ENCODE measurements at regions not wholly inside any gene's neighbourhood (a gene's known extent, or its start where the extent isn't known, plus 50 kb on each side); places are given as distances from the start of the nearest gene placed in this dataset.

DNA sequence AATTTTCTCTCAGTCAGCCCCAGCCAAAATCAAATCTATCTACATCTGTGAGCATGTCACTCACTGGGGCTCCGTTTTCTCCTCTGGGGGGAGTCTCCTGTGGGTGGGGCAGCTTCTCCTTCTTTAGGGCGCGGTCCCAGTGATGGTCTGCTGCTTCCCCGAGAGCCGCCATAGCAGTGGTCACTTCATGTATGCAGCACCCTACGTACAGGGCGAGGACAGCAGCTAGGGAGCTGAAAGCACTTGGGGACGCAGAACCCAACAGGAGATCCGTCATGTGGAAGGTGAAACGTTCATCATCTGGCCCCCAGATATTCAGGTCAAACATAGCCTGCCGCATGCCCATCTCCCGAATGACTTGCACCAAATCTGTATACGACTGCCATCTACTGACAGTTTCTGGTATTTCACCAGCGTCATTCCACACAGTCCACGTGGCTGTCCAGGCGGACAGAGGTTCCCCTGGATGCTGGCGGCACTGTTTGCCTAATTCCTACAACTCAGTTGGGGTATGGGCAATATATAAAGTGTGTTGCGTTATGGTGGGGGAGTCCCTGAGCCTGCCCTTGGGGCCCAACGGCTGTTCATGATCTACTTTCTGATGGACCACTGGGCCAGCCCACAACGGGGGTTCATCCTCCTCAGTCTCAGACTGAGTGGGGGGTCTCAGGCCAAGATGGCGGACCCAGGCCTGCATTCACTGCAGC, 795.0 kb downstream of the EFNA5 start:
- Histone ChIP-seq H3K36me3 (ENCODE audit: control insufficient read depth in 2 of 2, insufficient read depth in 2 of 2, low read length in 2 of 2) (no peaks in the 10 kb centered on the region), H3K27ac (ENCODE audit: low read depth in 2 of 2, low read length in 2 of 2) (no peak overlapping the region), H3K9me3 (ENCODE audit: control insufficient read depth in 2 of 2, low read length in 2 of 2) (peaks cover 3 to 5% of the 10 kb centered on the region in 2 donors), H3K9ac (ENCODE audit: low read depth in 1 of 2, low read length in 2 of 2) (no peak overlapping the region), H3K4me3 (ENCODE audit: low read length in 2 of 2) (no peak overlapping the region), H3K27me3 (ENCODE audit: control insufficient read depth in 2 of 2, insufficient read depth in 2 of 2, low read length in 2 of 2) (no peaks in the 10 kb centered on the region), H3K4me1 (ENCODE audit: control insufficient read depth in 2 of 2, insufficient read depth in 2 of 2, low read length in 2 of 2) (no peaks in the 10 kb centered on the region)

DNA sequence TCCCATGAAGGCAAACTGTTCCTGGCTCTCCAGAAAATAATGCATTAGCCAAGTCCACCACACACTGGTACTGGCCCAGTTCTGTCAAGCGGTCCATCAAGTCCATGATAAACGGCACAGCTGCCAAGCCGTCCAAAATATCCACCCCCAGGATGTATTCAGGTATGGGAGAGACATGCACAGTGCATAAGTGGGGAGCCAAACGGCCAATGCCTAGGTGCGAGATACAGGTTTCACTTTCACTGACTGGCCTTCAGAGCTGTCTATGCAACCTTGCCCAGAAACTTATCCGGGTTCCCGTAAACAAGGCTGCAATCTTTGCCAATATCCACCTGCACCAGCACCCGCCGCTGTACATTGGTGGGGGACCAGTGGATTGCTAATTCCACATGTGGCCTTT, 795.8 kb downstream of the EFNA5 start:
- Histone ChIP-seq H3K4me3 (ENCODE audit: low read length in 2 of 2) (no peak overlapping the region), H3K27me3 (ENCODE audit: control insufficient read depth in 2 of 2, insufficient read depth in 2 of 2, low read length in 2 of 2) (no peaks in the 10 kb centered on the region), H3K36me3 (ENCODE audit: control insufficient read depth in 2 of 2, insufficient read depth in 2 of 2, low read length in 2 of 2) (no peaks in the 10 kb centered on the region), H3K27ac (ENCODE audit: low read depth in 2 of 2, low read length in 2 of 2) (no peak overlapping the region), H3K9me3 (ENCODE audit: control insufficient read depth in 2 of 2, low read length in 2 of 2) (peaks cover 3 to 5% of the 10 kb centered on the region in 2 donors), H3K9ac (ENCODE audit: low read depth in 1 of 2, low read length in 2 of 2) (no peak overlapping the region), H3K4me1 (ENCODE audit: control insufficient read depth in 2 of 2, insufficient read depth in 2 of 2, low read length in 2 of 2) (no peaks in the 10 kb centered on the region)

DNA sequence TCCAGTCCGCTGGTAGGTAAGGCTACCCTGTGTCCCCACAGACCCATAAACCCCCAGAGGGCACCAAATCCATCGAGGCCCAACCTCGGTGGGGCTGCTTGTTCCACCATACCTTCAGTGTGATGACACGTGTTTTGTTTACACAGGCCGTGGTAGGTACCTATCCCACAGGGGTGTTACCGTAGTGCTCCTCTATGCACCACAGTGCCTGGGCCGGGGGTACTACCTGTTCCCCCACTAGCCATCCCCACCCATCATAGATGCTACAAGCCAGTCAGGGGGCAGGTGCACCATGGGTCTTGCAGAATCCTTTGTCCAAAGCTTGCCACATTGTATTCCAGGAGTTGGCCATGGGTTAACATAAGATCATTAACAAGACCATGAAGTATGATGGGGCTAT, 796.2 kb downstream of the EFNA5 start:
- peaks cover 3 to 5% of the 10 kb centered on the region in 2 donors for H3K9me3 ChIP-seq (ENCODE audit: control insufficient read depth in 2 of 2, low read length in 2 of 2)
- no peaks in the 10 kb centered on the region for H3K4me1 ChIP-seq (ENCODE audit: control insufficient read depth in 2 of 2, insufficient read depth in 2 of 2, low read length in 2 of 2)
- no peak overlapping the region for H3K9ac ChIP-seq (ENCODE audit: low read depth in 1 of 2, low read length in 2 of 2)
- H3K27me3 ChIP-seq (ENCODE audit: control insufficient read depth in 2 of 2, insufficient read depth in 2 of 2, low read length in 2 of 2), result no peaks in the 10 kb centered on the region
- no peak overlapping the region for H3K27ac ChIP-seq (ENCODE audit: low read depth in 2 of 2, low read length in 2 of 2)
- no peaks in the 10 kb centered on the region for H3K36me3 ChIP-seq (ENCODE audit: control insufficient read depth in 2 of 2, insufficient read depth in 2 of 2, low read length in 2 of 2)
- H3K4me3 ChIP-seq (ENCODE audit: low read length in 2 of 2), result no peak overlapping the region

DNA sequence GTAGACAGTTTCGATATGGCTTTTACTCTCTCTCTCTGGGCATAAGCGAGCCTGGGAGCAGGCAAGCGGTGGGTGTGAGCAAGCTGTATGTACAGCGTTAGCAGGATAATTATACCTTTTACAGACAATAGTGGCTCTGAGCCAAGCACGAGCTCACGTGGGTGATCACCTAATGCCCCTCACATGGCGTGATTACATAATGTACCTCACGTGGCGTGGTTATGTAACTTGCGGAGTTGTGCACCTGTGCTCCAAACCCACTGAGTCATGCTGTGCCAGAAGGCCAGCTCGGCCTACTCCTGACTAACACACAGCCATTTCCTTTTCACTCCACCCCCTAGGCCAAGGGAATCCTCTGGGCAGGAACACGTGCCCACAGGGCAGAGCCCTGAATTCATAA, 797.2 kb downstream of the EFNA5 start:
- Histone ChIP-seq H3K36me3 (ENCODE audit: control insufficient read depth in 2 of 2, insufficient read depth in 2 of 2, low read length in 2 of 2) (no peaks in the 10 kb centered on the region), H3K27me3 (ENCODE audit: control insufficient read depth in 2 of 2, insufficient read depth in 2 of 2, low read length in 2 of 2) (no peaks in the 10 kb centered on the region), H3K4me1 (ENCODE audit: control insufficient read depth in 2 of 2, insufficient read depth in 2 of 2, low read length in 2 of 2) (no peaks in the 10 kb centered on the region), H3K9me3 (ENCODE audit: control insufficient read depth in 2 of 2, low read length in 2 of 2) (peaks cover 3 to 5% of the 10 kb centered on the region in 2 donors), H3K4me3 (ENCODE audit: low read length in 2 of 2) (peak overlapping the region; percentile 36 to 37), H3K9ac (ENCODE audit: low read depth in 1 of 2, low read length in 2 of 2) (peak overlapping the region in 1 of 2 donors; percentile 61), H3K27ac (ENCODE audit: low read depth in 2 of 2, low read length in 2 of 2) (peak overlapping the region; percentile 48 to 79)

DNA sequence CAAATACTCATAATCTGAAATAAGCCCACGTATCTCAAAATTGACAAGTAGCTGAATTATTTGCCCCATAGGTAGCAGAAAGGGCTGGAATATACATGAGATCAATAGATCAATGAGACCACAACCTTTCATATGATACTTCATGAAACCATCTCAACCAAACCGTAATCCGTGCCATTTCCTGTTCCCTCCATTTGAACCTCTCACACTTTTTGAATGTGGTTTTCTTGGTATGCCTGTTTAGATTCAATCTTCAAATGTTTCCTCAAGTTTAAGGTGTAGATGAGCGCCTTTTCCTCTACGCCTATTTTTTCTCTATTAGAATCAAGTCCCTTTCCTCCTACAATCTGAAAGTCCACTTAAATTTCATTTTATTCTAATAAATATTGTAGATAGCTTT, 805.5 kb downstream of the EFNA5 start:
- Histone ChIP-seq H3K36me3 (ENCODE audit: control insufficient read depth in 2 of 2, insufficient read depth in 2 of 2, low read length in 2 of 2) (no peaks in the 10 kb centered on the region), H3K9me3 (ENCODE audit: control insufficient read depth in 2 of 2, low read length in 2 of 2) (no peaks in the 10 kb centered on the region), H3K4me3 (ENCODE audit: low read length in 2 of 2) (no peak overlapping the region), H3K27ac (ENCODE audit: low read depth in 2 of 2, low read length in 2 of 2) (no peak overlapping the region), H3K27me3 (ENCODE audit: control insufficient read depth in 2 of 2, insufficient read depth in 2 of 2, low read length in 2 of 2) (no peaks in the 10 kb centered on the region), H3K9ac (ENCODE audit: low read depth in 1 of 2, low read length in 2 of 2) (no peak overlapping the region), H3K4me1 (ENCODE audit: control insufficient read depth in 2 of 2, insufficient read depth in 2 of 2, low read length in 2 of 2) (no peaks in the 10 kb centered on the region)

DNA sequence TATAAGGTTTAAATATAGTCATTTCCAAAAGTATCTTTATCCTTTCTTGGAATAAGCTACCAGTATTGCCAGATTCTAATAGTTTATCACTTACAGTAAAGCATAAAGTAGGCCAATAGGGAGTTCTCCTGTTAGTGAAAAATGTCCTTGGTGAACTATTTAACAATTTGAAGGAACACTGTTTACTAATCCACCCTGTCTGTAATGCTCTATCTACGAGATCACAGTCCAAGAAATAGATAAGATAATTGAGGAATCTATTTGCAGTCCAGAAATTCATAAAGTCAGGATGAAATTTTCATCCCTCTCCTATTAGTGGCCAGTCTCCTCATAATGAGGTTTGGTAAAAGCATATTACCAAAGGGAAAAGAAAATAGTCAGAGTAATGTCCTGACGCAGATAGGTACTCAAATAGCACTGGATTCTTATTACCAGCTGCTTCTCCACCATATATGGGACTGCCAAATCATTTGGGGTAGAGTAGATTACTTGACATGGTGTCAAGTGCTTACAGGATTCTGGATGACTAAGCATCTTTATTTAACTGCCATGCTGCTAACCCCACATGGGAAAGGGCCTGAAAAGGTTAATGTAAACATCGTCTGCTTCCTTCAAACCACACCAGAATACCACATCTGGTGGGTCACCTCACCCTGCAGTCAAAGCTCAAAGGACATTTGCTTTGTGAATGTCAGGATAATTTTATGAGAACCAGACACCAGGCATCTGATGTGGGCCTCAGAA, 808.1 kb downstream of the EFNA5 start:
- Histone ChIP-seq H3K27ac (ENCODE audit: low read depth in 2 of 2, low read length in 2 of 2) (no peak overlapping the region), H3K4me1 (ENCODE audit: control insufficient read depth in 2 of 2, insufficient read depth in 2 of 2, low read length in 2 of 2) (no peaks in the 10 kb centered on the region), H3K9me3 (ENCODE audit: control insufficient read depth in 2 of 2, low read length in 2 of 2) (no peaks in the 10 kb centered on the region), H3K36me3 (ENCODE audit: control insufficient read depth in 2 of 2, insufficient read depth in 2 of 2, low read length in 2 of 2) (no peaks in the 10 kb centered on the region), H3K4me3 (ENCODE audit: low read length in 2 of 2) (no peak overlapping the region), H3K27me3 (ENCODE audit: control insufficient read depth in 2 of 2, insufficient read depth in 2 of 2, low read length in 2 of 2) (no peaks in the 10 kb centered on the region), H3K9ac (ENCODE audit: low read depth in 1 of 2, low read length in 2 of 2) (no peak overlapping the region)

DNA sequence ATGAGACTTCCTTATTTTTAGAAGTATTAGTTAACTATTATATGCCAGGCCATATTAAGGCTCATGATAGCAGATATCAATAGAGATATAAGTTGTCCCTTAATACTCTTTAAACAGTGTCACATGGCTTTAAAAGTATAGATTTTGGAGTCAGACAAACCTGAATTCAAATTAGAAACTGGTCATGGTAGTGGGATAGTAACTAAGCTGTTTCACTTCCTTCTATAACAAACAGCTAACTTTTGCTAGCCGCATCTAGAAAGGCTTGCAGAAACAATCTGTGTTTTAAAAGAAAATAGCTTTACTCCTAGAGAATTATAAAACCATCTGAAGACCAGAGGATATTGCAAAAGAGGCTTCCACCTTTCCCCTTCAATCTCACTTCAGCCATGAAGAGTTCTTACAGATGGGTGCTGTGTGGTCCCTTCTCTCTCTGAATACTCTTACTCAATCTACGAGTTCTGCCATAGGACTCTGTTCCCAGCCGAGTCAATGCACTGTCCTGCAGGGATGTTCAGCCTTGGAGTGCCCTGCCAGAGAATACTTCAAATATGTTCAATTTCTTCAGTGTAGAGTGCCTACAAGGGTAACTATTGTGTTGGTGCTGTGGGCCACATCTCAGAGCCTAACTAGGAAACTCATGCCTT, 810.2 kb downstream of the EFNA5 start:
- no peaks in the 10 kb centered on the region for H3K36me3 ChIP-seq (ENCODE audit: control insufficient read depth in 2 of 2, insufficient read depth in 2 of 2, low read length in 2 of 2)
- H3K27ac ChIP-seq (ENCODE audit: low read depth in 2 of 2, low read length in 2 of 2), result no peak overlapping the region
- H3K9ac ChIP-seq (ENCODE audit: low read depth in 1 of 2, low read length in 2 of 2), result no peak overlapping the region
- H3K4me1 ChIP-seq (ENCODE audit: control insufficient read depth in 2 of 2, insufficient read depth in 2 of 2, low read length in 2 of 2), result no peaks in the 10 kb centered on the region
- no peak overlapping the region for H3K4me3 ChIP-seq (ENCODE audit: low read length in 2 of 2)
- no peaks in the 10 kb centered on the region for H3K27me3 ChIP-seq (ENCODE audit: control insufficient read depth in 2 of 2, insufficient read depth in 2 of 2, low read length in 2 of 2)
- H3K9me3 ChIP-seq (ENCODE audit: control insufficient read depth in 2 of 2, low read length in 2 of 2), result no peaks in the 10 kb centered on the region

DNA sequence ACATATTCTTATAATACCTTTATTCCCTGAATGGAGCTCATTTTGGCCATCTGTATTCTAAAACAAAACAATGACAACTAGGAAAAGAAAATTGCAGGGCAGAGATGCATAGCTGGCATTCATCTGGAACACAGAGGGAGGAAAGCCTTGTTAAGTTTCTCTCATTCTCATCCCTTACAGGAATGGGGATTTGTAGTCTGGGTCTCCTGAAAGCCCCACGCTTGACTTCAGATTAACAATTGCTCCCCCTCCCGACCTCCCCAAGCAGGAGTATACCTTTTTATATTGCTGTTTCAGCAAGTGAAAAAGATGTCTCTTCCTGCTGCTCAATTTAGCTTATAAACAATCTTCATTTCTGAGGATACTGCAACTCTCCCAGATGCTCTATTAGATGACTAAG, 812.1 kb downstream of the EFNA5 start:
- H3K9me3 ChIP-seq (ENCODE audit: control insufficient read depth in 2 of 2, low read length in 2 of 2), result peaks cover 0 to 3% of the 10 kb centered on the region in 2 donors
- H3K4me3 ChIP-seq (ENCODE audit: low read length in 2 of 2), result no peak overlapping the region
- no peak overlapping the region for H3K9ac ChIP-seq (ENCODE audit: low read depth in 1 of 2, low read length in 2 of 2)
- no peaks in the 10 kb centered on the region for H3K4me1 ChIP-seq (ENCODE audit: control insufficient read depth in 2 of 2, insufficient read depth in 2 of 2, low read length in 2 of 2)
- no peaks in the 10 kb centered on the region for H3K27me3 ChIP-seq (ENCODE audit: control insufficient read depth in 2 of 2, insufficient read depth in 2 of 2, low read length in 2 of 2)
- no peak overlapping the region for H3K27ac ChIP-seq (ENCODE audit: low read depth in 2 of 2, low read length in 2 of 2)
- no peaks in the 10 kb centered on the region for H3K36me3 ChIP-seq (ENCODE audit: control insufficient read depth in 2 of 2, insufficient read depth in 2 of 2, low read length in 2 of 2)

DNA sequence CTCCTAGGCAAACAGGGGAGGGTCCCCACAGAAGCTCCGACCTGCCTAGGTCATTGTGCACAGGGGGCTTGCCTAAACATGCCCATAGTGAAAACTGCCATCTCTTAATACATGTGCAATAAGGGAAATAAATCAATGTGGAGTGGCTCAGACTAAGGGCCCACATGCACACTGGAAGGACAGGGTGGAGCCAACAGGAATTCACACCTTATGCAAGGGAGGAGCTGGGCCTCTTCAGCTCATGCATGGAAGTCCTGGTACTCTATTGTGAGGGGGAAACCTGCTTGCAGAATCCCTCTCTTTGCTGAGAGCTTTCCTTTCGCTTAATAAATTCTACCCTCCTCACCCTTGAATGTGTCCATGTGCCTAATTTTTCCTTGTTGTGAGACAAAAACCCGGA, 815.8 kb downstream of the EFNA5 start:
- H3K9ac ChIP-seq (ENCODE audit: low read depth in 1 of 2, low read length in 2 of 2), result no peak overlapping the region
- peaks cover 0 to 3% of the 10 kb centered on the region in 2 donors for H3K9me3 ChIP-seq (ENCODE audit: control insufficient read depth in 2 of 2, low read length in 2 of 2)
- no peaks in the 10 kb centered on the region for H3K36me3 ChIP-seq (ENCODE audit: control insufficient read depth in 2 of 2, insufficient read depth in 2 of 2, low read length in 2 of 2)
- no peak overlapping the region for H3K4me3 ChIP-seq (ENCODE audit: low read length in 2 of 2)
- no peaks in the 10 kb centered on the region for H3K27me3 ChIP-seq (ENCODE audit: control insufficient read depth in 2 of 2, insufficient read depth in 2 of 2, low read length in 2 of 2)
- no peak overlapping the region for H3K27ac ChIP-seq (ENCODE audit: low read depth in 2 of 2, low read length in 2 of 2)
- no peaks in the 10 kb centered on the region for H3K4me1 ChIP-seq (ENCODE audit: control insufficient read depth in 2 of 2, insufficient read depth in 2 of 2, low read length in 2 of 2)

DNA sequence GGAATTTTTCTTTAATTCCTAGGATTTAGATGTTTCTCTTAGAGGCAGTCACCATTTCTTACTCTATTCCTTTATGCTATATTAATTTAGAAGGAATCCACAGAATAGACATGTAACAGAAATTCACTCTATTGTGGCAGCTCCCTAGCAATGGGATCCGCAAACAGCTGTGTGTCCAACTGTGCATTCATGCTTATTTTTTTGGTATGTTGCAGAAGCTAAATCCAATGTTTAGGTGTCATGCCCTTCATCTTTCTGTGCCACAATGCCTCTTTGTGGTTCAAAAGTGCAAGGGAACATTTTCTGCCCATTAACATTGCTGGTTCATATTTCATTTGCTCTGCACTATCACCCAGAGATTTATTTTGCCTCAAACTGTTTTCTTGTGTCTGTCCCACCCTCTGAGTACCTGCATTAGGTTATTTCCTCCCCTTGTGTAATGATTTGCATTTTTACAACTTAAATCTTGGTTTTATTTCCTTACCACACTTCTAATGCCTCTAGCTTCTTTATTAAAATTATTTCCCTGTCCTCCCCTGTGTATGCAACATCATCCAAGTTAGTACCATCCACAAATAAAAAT, 816.5 kb downstream of the EFNA5 start:
- Histone ChIP-seq H3K4me3 (ENCODE audit: low read length in 2 of 2) (no peak overlapping the region), H3K27me3 (ENCODE audit: control insufficient read depth in 2 of 2, insufficient read depth in 2 of 2, low read length in 2 of 2) (no peaks in the 10 kb centered on the region), H3K36me3 (ENCODE audit: control insufficient read depth in 2 of 2, insufficient read depth in 2 of 2, low read length in 2 of 2) (no peaks in the 10 kb centered on the region), H3K27ac (ENCODE audit: low read depth in 2 of 2, low read length in 2 of 2) (no peak overlapping the region), H3K9ac (ENCODE audit: low read depth in 1 of 2, low read length in 2 of 2) (no peak overlapping the region), H3K4me1 (ENCODE audit: control insufficient read depth in 2 of 2, insufficient read depth in 2 of 2, low read length in 2 of 2) (no peaks in the 10 kb centered on the region), H3K9me3 (ENCODE audit: control insufficient read depth in 2 of 2, low read length in 2 of 2) (peaks cover 0 to 3% of the 10 kb centered on the region in 2 donors)
